SK-N-MC (cell line): ENCODE measurements at regions not wholly inside any gene's neighbourhood (a gene's known extent, or its start where the extent isn't known, plus 50 kb on each side); places are given as distances from the start of the nearest gene placed in this dataset.

Experiments used
- EZH2 ChIP-seq: fragments of 200-600 bp; sonication (generic); IDR thresholded peaks from one replicate; pipeline ENCODE4 v1.6.1; 2017; ENCODE audit warnings: antibody characterized with exemption
- POLR2AphosphoS5 ChIP-seq: IDR thresholded peaks from 2 replicates; pipeline ENCODE4 v1.6.1; 2012; ENCODE audit warnings: mild to moderate bottlenecking, low read depth, low read length, borderline replicate concordance

DNA sequence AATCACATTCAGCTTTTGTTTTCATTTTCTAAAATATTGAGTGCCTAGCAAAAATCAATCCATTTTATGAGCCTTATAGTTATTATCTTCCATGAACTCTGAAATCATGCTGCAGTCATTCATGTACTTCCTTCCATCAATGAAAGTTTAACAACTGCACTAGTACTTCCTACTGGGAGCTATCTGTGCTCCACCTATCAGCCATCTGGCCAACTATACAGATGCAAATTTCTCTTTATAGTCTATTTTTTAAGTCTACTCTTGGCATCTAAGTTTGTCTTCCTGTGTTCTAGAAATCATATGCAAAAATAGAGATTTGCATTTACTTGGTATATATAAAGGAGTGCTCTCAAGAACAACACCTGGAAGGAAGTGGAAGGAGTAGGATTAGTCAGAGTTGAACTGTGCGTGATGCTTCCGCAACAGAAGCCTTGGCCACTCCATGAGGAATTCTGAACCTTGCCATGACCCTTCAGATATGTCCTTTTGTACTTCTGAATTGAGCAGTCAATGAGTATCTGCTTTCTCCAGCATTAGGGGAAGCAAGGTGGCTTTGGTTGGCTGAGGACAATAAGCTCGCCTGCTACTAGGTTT, 403.2 kb upstream of the ADAMTS5 start:
- TF ChIP-seq EZH2 (no peak), POLR2AphosphoS5 (no peak)
